GM23338 (cell line): ENCODE measurements at regions not wholly inside any gene's neighbourhood (a gene's known extent, or its start where the extent isn't known, plus 50 kb on each side); places are given as distances from the start of the nearest gene placed in this dataset.

Experiments
- ATAC-seq: fragments of 200-7000 bp; cut with Tn5 transposase; 3 replicates; pipeline ENCODE4 v1.9.1; 2020
- DNase-seq: peaks from one replicate; pipeline ENCODE4 v3.0.0-alpha.2; 2015; ENCODE audit warnings: low spot score
- H2AFZ ChIP-seq: fragments of 200-600 bp; sonication (generic); 2 replicates; pipeline ENCODE4 v1.8.0; 2016; ENCODE audit warnings: antibody characterized with exemption, mild to moderate bottlenecking, moderate library complexity
- H3F3A ChIP-seq: fragments of 200-600 bp; sonication (generic); replicated peaks from 2 replicates; pipeline ENCODE4 v1.8.0; 2017; ENCODE audit warnings: antibody characterized with exemption, mixed run types, low read depth
- H3K27ac ChIP-seq: fragments of 200-600 bp; sonication (generic); 2 replicates; pipeline ENCODE4 v1.6.1; 2016; ENCODE audit warnings: low read depth
- H3K27me3 ChIP-seq: fragments of 200-600 bp; sonication (generic); 2 replicates; pipeline ENCODE4 v1.8.0; 2016; ENCODE audit warnings: mild to moderate bottlenecking, mixed run types, moderate library complexity; ENCODE audit not compliant: insufficient read depth
- H3K36me3 ChIP-seq: fragments of 200-600 bp; sonication (generic); 2 replicates; pipeline ENCODE4 v1.8.0; 2016; ENCODE audit warnings: mild to moderate bottlenecking; ENCODE audit not compliant: insufficient read depth
- H3K4me1 ChIP-seq: fragments of 200-600 bp; sonication (generic); 2 replicates; pipeline ENCODE4 v1.8.0; 2016; ENCODE audit warnings: mild to moderate bottlenecking, moderate library complexity; ENCODE audit not compliant: insufficient read depth
- H3K4me2 ChIP-seq: fragments of 200-600 bp; sonication (generic); 2 replicates; pipeline ENCODE4 v1.7.1; 2017; ENCODE audit warnings: mixed run types
- H3K4me3 ChIP-seq: fragments of 200-600 bp; sonication (generic); 2 replicates; pipeline ENCODE4 v1.6.1; 2016; ENCODE audit warnings: mixed run types
- H3K79me2 ChIP-seq: fragments of 200-600 bp; sonication (generic); replicated peaks from 2 replicates; pipeline ENCODE4 v1.8.0; 2017; ENCODE audit warnings: mild to moderate bottlenecking; ENCODE audit not compliant: insufficient read depth
- H3K9me2 ChIP-seq: fragments of 200-600 bp; sonication (generic); 2 replicates; pipeline ENCODE4 v1.8.0; 2017; ENCODE audit not compliant: insufficient read depth
- H4K20me1 ChIP-seq: fragments of 200-600 bp; sonication (generic); replicated peaks from 2 replicates; pipeline ENCODE4 v1.8.0; 2017; ENCODE audit warnings: mild to moderate bottlenecking; ENCODE audit not compliant: insufficient read depth
- H3K27ac Mint-ChIP-seq: 2 replicates; pipeline ENCODE4 v1.8.0; 2020; ENCODE audit warnings: inconsistent platforms, mild to moderate bottlenecking, moderate library complexity, mixed read lengths
- H3K27me3 Mint-ChIP-seq: 3 replicates; pipeline ENCODE4 v1.8.0; 2022; ENCODE audit warnings: low read depth, mild to moderate bottlenecking, moderate library complexity, mixed read lengths, inconsistent platforms; ENCODE audit not compliant: insufficient read depth, poor library complexity
- H3K36me3 Mint-ChIP-seq: 3 replicates; pipeline ENCODE4 v1.8.0; 2021; ENCODE audit warnings: low read depth, mild to moderate bottlenecking, inconsistent platforms, moderate library complexity, mixed read lengths
- H3K4me1 Mint-ChIP-seq: 3 replicates; pipeline ENCODE4 v1.8.0; 2020; ENCODE audit warnings: mild to moderate bottlenecking, inconsistent platforms, mixed read lengths
- H3K4me3 Mint-ChIP-seq: 3 replicates; pipeline ENCODE4 v1.8.0; 2021; ENCODE audit warnings: moderate library complexity, mild to moderate bottlenecking, inconsistent platforms, mixed read lengths
- H3K9me3 Mint-ChIP-seq: 3 replicates; pipeline ENCODE4 v1.8.0; 2020; ENCODE audit warnings: moderate library complexity, mild to moderate bottlenecking, inconsistent platforms, mixed read lengths
- CREB1 ChIP-seq: fragments of 250-450 bp; sonication (Bioruptor Pico); IDR thresholded peaks from 2 replicates; pipeline ENCODE4 v1.5.0; 2020; ENCODE audit warnings: low read depth, mild to moderate bottlenecking, moderate library complexity
- CTCF ChIP-seq, 2 experiments: fragments of 200-600 bp in 1 of 2; sonication (generic) in 1 of 2; conservative IDR thresholded peaks; 2 replicates each; pipeline versions ENCODE4 v1.5.1 to v1.6.1; 2016 to 2017; ENCODE audit warnings: antibody characterized with exemption in 2 of 2, low read depth in 2 of 2, mild to moderate bottlenecking in 2 of 2, moderate library complexity in 1 of 2
- EZH2phosphoT487 ChIP-seq: fragments of 200-600 bp; sonication (generic); IDR thresholded peaks from one replicate; pipeline ENCODE4 v1.8.1; 2018; ENCODE audit warnings: antibody characterized with exemption; ENCODE audit not compliant: unreplicated experiment
- JUNB ChIP-seq: IDR thresholded peaks from one replicate; pipeline ENCODE4 v1.6.1; 2016; ENCODE audit warnings: antibody characterized with exemption; ENCODE audit not compliant: unreplicated experiment
- REST ChIP-seq: IDR thresholded peaks from one replicate; pipeline ENCODE4 v1.6.1; 2018; ENCODE audit warnings: antibody characterized with exemption; ENCODE audit not compliant: unreplicated experiment
- ZNF331 ChIP-seq: fragments of 250-450 bp; sonication (Bioruptor Pico); IDR thresholded peaks from 2 replicates; pipeline ENCODE4 v1.5.0; 2020; ENCODE audit warnings: low read depth, mild to moderate bottlenecking, moderate library complexity

GRCh38 chr11:134584706-134585445 is 172.8 kb upstream of the B3GAT1 start:
- no peaks in the 10 kb centered on the region for H3F3A ChIP-seq
- Mint-ChIP-seq H3K4me1 (peaks cover 11% of the 10 kb centered on the region; the same call in 2 of the 3 replicates), H3K9me3 (no peaks in the 10 kb centered on the region), H3K4me3 (no peak overlapping the region), H3K27ac (no peak overlapping the region), H3K27me3 (peaks cover 9% of the 10 kb centered on the region), H3K36me3 (no peaks in the 10 kb centered on the region)
- ATAC-seq (peak; percentile 53), DNase-seq (no peak)
- no peak overlapping the region for H3K4me3 ChIP-seq
- H3K4me1 ChIP-seq, result no peaks in the 10 kb centered on the region
- H3K27ac ChIP-seq, result no peak overlapping the region
- TF ChIP-seq CREB1, result no peak
- TF ChIP-seq REST, result no peak
- TF ChIP-seq EZH2phosphoT487, result no peak
- H2AFZ ChIP-seq, result 0 out of 2 replicates have a peak overlapping the region, but pooled peaks have one; percentile 8
- no peaks in the 10 kb centered on the region for H3K79me2 ChIP-seq
- H3K9me2 ChIP-seq, result no peaks in the 10 kb centered on the region
- no peaks in the 10 kb centered on the region for H4K20me1 ChIP-seq
- H3K27me3 ChIP-seq, result no peaks in the 10 kb centered on the region
- H3K36me3 ChIP-seq, result no peaks in the 10 kb centered on the region
- no peak overlapping the region for H3K4me2 ChIP-seq

- peaks cover 13% of the 10 kb centered on the region for H3K4me1 Mint-ChIP-seq
- TF ChIP-seq JUNB (no peak), ZNF331 (CRISPR knock-in tag) (no peak), REST (no peak), CTCF (conservative IDR thresholded peaks at IDR 0.05; ENCODE audit: low read depth in 2 of 2) (no peak)
These were observed 172.0 kb upstream of the B3GAT1 start for GRCh38 chr11:134584001-134584561.

More at GRCh38 chr11:134584001-134584561, 172.0 kb upstream of the B3GAT1 start:
- Histone ChIP-seq H3K36me3 (no peaks in the 10 kb centered on the region), H4K20me1 (no peaks in the 10 kb centered on the region), H3K79me2 (no peaks in the 10 kb centered on the region), H3K9me2 (no peaks in the 10 kb centered on the region), H2AFZ (no peak overlapping the region), H3K4me3 (no peak overlapping the region), H3F3A (no peaks in the 10 kb centered on the region), H3K27ac (no peak overlapping the region), H3K4me1 (no peaks in the 10 kb centered on the region), H3K4me2 (no peak overlapping the region), H3K27me3 (no peaks in the 10 kb centered on the region)
- H3K27me3 Mint-ChIP-seq, result peaks cover 10% of the 10 kb centered on the region
- H3K36me3 Mint-ChIP-seq, result no peaks in the 10 kb centered on the region
- no peak for ATAC-seq
- H3K9me3 Mint-ChIP-seq, result no peaks in the 10 kb centered on the region
- no peak overlapping the region for H3K27ac Mint-ChIP-seq
- H3K4me3 Mint-ChIP-seq, result no peak overlapping the region
- DNase-seq, result no peak
